ENCODE measurements at regions not wholly inside any gene's neighbourhood (a gene's known extent, or its start where the extent isn't known, plus 50 kb on each side); places are given as distances from the start of the nearest gene placed in this dataset.

GRCh38 chr14:83777516-83777915, 1752.4 kb upstream of the FLRT2 start:
- TF ChIP-seq CTCF (IDR thresholded peaks at IDR 0.05; ENCODE audit: poor library complexity) (no peak), EZH2 (IDR thresholded peaks at IDR 0.05; ENCODE audit: borderline replicate concordance) (no peak)
